ENCODE measurements at regions not wholly inside any gene's neighbourhood (a gene's known extent, or its start where the extent isn't known, plus 50 kb on each side); places are given as distances from the start of the nearest gene placed in this dataset.

DNA sequence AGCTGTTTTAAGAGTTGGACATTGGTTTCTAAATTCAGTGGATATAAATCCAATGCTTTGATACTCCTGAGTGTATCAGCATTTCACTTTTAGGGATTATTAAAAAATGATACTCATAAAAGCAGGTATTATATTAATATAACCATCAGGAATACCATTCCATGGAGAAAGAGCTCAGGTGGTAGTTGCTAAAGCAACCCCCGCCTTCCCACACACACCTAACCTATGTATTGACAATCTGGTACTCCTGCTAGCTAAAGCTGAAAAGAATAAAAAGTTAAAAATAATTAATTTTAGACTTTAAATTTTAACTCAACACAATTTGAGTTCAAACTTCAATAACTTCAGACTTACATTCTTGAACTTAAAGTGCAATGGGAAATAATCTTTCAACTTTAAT is 717.1 kb upstream of the HS3ST1 start:
- Histone ChIP-seq H3K36me3 (ENCODE audit: insufficient read depth, low read length) (no peaks in the 10 kb centered on the region), H3K4me2 (ENCODE audit: low read length) (no peak overlapping the region), H3K79me2 (replicated peaks; ENCODE audit: insufficient read depth, low read length) (no peaks in the 10 kb centered on the region), H2AFZ (ENCODE audit: low read depth, low read length) (no peak overlapping the region), H3K27ac (ENCODE audit: low read length) (no peak overlapping the region), H4K20me1 (ENCODE audit: insufficient read depth) (no peaks in the 10 kb centered on the region), H3K9me3 (ENCODE audit: low read length) (no peaks in the 10 kb centered on the region), H3K9me2 (ENCODE audit: insufficient read depth, low read length) (no peaks in the 10 kb centered on the region), H3K9ac (ENCODE audit: low read length) (no peak overlapping the region), H3K27me3 (ENCODE audit: insufficient read depth, low read depth, low read length) (no peaks in the 10 kb centered on the region), H3K4me3 (ENCODE audit: low read length) (no peak overlapping the region), H3F3A (ENCODE audit: insufficient read depth, low read length, poor library complexity, severe bottlenecking) (no peaks in the 10 kb centered on the region)
- TF ChIP-seq POLR2AphosphoS5 (IDR thresholded peaks at IDR 0.05), result no peak
- TF ChIP-seq, protein P1, sequence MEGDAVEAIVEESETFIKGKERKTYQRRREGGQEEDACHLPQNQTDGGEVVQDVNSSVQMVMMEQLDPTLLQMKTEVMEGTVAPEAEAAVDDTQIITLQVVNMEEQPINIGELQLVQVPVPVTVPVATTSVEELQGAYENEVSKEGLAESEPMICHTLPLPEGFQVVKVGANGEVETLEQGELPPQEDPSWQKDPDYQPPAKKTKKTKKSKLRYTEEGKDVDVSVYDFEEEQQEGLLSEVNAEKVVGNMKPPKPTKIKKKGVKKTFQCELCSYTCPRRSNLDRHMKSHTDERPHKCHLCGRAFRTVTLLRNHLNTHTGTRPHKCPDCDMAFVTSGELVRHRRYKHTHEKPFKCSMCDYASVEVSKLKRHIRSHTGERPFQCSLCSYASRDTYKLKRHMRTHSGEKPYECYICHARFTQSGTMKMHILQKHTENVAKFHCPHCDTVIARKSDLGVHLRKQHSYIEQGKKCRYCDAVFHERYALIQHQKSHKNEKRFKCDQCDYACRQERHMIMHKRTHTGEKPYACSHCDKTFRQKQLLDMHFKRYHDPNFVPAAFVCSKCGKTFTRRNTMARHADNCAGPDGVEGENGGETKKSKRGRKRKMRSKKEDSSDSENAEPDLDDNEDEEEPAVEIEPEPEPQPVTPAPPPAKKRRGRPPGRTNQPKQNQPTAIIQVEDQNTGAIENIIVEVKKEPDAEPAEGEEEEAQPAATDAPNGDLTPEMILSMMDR (IDR thresholded peaks at IDR 0.05; ENCODE audit: poor library complexity, severe bottlenecking), result no peak

DNA sequence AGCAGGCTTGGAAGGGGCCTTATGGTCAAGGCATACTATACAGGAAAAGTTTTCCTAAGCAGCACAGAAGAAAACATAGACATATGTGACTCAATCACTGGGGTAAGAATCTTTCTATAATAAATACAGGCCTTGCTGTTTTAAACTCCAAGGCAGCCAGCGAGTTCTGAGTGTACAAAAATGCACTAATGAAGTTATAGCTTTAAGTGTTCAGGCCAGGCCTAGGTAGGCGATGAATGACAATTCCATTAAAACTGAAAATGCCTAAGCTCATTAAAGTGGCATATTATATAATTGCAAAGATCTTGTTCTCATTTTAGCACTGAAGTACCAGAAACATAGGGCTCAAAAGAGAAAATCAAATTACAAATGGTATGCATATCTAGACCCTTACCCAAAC is 716.4 kb upstream of the HS3ST1 start:
- H3K9me3 ChIP-seq (ENCODE audit: low read length), result no peaks in the 10 kb centered on the region
- H3K4me3 ChIP-seq (ENCODE audit: low read length), result no peak overlapping the region
- H3K4me2 ChIP-seq (ENCODE audit: low read length), result no peak overlapping the region
- no peak overlapping the region for H3K9ac ChIP-seq (ENCODE audit: low read length)
- no peaks in the 10 kb centered on the region for H3K36me3 ChIP-seq (ENCODE audit: insufficient read depth, low read length)
- no peaks in the 10 kb centered on the region for H3K27me3 ChIP-seq (ENCODE audit: insufficient read depth, low read depth, low read length)
- TF ChIP-seq RAD21 (conservative IDR thresholded peaks at IDR 0.05) (no peak), EZH2 (IDR thresholded peaks at IDR 0.05; ENCODE audit: borderline replicate concordance, insufficient read depth, low read length, poor library complexity, severe bottlenecking) (no peak), SMC3 (conservative IDR thresholded peaks at IDR 0.05; ENCODE audit: poor library complexity) (no peak), MXI1 (conservative IDR thresholded peaks at IDR 0.05; ENCODE audit: poor library complexity, severe bottlenecking) (no peak), EP300 (conservative IDR thresholded peaks at IDR 0.05; ENCODE audit: poor library complexity, severe bottlenecking) (no peak), POLR2AphosphoS5 (IDR thresholded peaks at IDR 0.05) (no peak), TAF1 (IDR thresholded peaks at IDR 0.05; ENCODE audit: low read depth) (no peak)
- TF ChIP-seq, protein P1 (IDR thresholded peaks at IDR 0.05; ENCODE audit: poor library complexity, severe bottlenecking), result no peak
- TF ChIP-seq, protein P2, sequence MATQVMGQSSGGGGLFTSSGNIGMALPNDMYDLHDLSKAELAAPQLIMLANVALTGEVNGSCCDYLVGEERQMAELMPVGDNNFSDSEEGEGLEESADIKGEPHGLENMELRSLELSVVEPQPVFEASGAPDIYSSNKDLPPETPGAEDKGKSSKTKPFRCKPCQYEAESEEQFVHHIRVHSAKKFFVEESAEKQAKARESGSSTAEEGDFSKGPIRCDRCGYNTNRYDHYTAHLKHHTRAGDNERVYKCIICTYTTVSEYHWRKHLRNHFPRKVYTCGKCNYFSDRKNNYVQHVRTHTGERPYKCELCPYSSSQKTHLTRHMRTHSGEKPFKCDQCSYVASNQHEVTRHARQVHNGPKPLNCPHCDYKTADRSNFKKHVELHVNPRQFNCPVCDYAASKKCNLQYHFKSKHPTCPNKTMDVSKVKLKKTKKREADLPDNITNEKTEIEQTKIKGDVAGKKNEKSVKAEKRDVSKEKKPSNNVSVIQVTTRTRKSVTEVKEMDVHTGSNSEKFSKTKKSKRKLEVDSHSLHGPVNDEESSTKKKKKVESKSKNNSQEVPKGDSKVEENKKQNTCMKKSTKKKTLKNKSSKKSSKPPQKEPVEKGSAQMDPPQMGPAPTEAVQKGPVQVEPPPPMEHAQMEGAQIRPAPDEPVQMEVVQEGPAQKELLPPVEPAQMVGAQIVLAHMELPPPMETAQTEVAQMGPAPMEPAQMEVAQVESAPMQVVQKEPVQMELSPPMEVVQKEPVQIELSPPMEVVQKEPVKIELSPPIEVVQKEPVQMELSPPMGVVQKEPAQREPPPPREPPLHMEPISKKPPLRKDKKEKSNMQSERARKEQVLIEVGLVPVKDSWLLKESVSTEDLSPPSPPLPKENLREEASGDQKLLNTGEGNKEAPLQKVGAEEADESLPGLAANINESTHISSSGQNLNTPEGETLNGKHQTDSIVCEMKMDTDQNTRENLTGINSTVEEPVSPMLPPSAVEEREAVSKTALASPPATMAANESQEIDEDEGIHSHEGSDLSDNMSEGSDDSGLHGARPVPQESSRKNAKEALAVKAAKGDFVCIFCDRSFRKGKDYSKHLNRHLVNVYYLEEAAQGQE (IDR thresholded peaks at IDR 0.05; ENCODE audit: borderline replicate concordance), result no peak
- H3K9me2 ChIP-seq (ENCODE audit: insufficient read depth, low read length), result no peaks in the 10 kb centered on the region
- H4K20me1 ChIP-seq (ENCODE audit: insufficient read depth), result no peaks in the 10 kb centered on the region
- no peaks in the 10 kb centered on the region for H3K79me2 ChIP-seq (replicated peaks; ENCODE audit: insufficient read depth, low read length)
- H3F3A ChIP-seq (ENCODE audit: insufficient read depth, low read length, poor library complexity, severe bottlenecking), result no peaks in the 10 kb centered on the region
- H2AFZ ChIP-seq (ENCODE audit: low read depth, low read length), result no peak overlapping the region
- no peak overlapping the region for H3K27ac ChIP-seq (ENCODE audit: low read length)
